ENCODE measurements at regions not wholly inside any gene's neighbourhood (a gene's known extent, or its start where the extent isn't known, plus 50 kb on each side); places are given as distances from the start of the nearest gene placed in this dataset.
"Not testable (repeated sequence)": the region's sequence is repeated elsewhere in the genome, so short reads cannot be mapped to it uniquely, and the experiment has no call there.

DNA sequence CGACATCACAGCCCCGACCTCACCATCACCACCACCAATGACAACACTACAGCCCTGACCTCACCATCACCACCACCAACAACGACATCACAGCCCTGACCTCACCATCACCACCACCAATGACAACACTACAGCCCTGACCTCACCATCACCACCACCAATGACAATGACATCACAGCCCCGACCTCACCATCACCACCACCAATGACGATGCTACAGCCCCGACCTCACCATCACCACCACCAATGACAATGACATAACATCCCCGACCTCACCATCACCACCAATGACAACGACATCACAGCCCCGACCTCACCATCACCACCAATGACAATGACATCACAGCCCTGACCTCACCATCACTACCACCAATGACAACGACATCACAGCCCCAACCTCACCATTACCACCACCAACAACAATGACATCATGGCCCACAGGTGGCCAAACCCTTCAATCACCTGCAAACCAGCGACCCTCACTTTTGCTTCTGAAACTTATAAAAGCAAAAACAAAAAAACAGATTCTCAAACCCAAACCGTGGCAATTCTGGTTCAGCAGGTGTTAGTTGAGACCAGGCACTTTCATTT, 70.7 kb upstream of the TMEM18 start:
- no peaks in the 10 kb centered on the region for H3K36me3 ChIP-seq
- no peak overlapping the region for H3K27ac ChIP-seq
- no peak for DNase-seq
- intact Hi-C loops (cut with DNase I) = no loop called here
- no peaks in the 10 kb centered on the region for H3K9me3 ChIP-seq
- H3K4me3 ChIP-seq = no peak overlapping the region
- no peak for TF ChIP-seq POLR2A (IDR thresholded peaks at IDR 0.05)
- TF ChIP-seq EP300 (IDR thresholded peaks at IDR 0.05) = no peak
- TF ChIP-seq POLR2AphosphoS5 (IDR thresholded peaks at IDR 0.05) = no peak
- TF ChIP-seq, protein P1, sequence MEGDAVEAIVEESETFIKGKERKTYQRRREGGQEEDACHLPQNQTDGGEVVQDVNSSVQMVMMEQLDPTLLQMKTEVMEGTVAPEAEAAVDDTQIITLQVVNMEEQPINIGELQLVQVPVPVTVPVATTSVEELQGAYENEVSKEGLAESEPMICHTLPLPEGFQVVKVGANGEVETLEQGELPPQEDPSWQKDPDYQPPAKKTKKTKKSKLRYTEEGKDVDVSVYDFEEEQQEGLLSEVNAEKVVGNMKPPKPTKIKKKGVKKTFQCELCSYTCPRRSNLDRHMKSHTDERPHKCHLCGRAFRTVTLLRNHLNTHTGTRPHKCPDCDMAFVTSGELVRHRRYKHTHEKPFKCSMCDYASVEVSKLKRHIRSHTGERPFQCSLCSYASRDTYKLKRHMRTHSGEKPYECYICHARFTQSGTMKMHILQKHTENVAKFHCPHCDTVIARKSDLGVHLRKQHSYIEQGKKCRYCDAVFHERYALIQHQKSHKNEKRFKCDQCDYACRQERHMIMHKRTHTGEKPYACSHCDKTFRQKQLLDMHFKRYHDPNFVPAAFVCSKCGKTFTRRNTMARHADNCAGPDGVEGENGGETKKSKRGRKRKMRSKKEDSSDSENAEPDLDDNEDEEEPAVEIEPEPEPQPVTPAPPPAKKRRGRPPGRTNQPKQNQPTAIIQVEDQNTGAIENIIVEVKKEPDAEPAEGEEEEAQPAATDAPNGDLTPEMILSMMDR (IDR thresholded peaks at IDR 0.05) = no peak
- no peaks in the 10 kb centered on the region for H3K4me1 ChIP-seq
- no peaks in the 10 kb centered on the region for H3K27me3 ChIP-seq
- WGBS, 2 donors = 90 to 92% methylated on average over 12 of the region's 12 CpGs

DNA sequence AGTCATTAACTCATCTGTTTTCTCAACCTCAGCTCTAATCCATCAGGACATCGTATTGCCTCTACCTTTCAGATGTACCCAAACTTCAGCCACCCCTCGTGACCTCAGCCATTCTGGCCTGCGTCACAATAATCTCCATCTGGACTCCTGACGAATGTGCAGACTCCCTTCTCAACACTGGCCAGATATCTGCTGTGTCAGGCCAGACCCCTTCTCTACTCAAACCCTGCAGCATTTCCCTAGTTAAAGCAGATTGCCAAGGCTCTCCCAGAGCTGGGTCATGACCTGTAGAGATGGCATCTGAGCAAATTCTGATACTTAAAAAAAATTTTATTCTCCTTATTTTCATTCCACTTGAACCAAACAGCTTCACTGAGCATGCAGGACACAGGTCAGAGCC, 69.5 kb upstream of the TMEM18 start:
- intact Hi-C loops (cut with DNase I) = no loop called here
- Histone ChIP-seq H3K9me3 (no peaks in the 10 kb centered on the region), H3K4me1 (no peaks in the 10 kb centered on the region), H3K4me3 (no peak overlapping the region), H3K36me3 (no peaks in the 10 kb centered on the region), H3K27ac (no peak overlapping the region), H3K27me3 (no peaks in the 10 kb centered on the region)
- 81 to 87% methylated on average over 4 of the region's 4 CpGs for WGBS, 2 donors
- no peak for DNase-seq
- TF ChIP-seq POLR2AphosphoS5 (IDR thresholded peaks at IDR 0.05) (no peak), POLR2A (IDR thresholded peaks at IDR 0.05) (no peak), EP300 (IDR thresholded peaks at IDR 0.05) (no peak)
- TF ChIP-seq, protein P1 (IDR thresholded peaks at IDR 0.05) = no peak

DNA sequence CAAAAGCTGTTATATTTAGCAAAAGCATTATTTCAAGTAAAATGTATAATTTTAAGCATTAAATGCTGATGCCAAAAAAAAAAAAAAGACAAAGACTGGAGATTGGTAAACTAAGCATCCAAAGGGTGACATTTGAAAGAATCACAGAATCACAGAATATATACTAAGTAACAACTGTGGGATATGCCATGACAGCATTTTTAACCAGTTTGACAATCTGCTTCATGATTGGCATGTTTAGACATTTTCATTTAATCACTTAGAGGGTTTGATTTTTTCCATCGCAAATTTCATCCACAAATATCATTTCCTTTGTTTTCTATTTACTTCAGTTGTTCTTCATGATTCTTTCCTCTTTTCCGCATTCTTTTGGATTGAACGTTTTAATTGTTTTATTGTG, 66.9 kb upstream of the TMEM18 start:
- no peak overlapping the region for H3K27ac ChIP-seq
- intact Hi-C loops (cut with DNase I) = loop anchor here (5.0 kb wide), 1 partner anchor 1073 kb away; no protein-coding TSS in a partner anchor
- peaks cover 0 to 24% (median 12%) of the 10 kb centered on the region in 4 donors for H3K4me1 ChIP-seq
- no peak for DNase-seq
- H3K4me3 ChIP-seq = no peak overlapping the region
- no peaks in the 10 kb centered on the region for H3K36me3 ChIP-seq
- H3K27me3 ChIP-seq = no peaks in the 10 kb centered on the region
- H3K9me3 ChIP-seq = no peaks in the 10 kb centered on the region
- TF ChIP-seq POLR2A (IDR thresholded peaks at IDR 0.05) (no peak), POLR2AphosphoS5 (IDR thresholded peaks at IDR 0.05) (no peak), EP300 (IDR thresholded peaks at IDR 0.05) (no peak)
- TF ChIP-seq, protein P1 (IDR thresholded peaks at IDR 0.05) = no peak
- 25 to 81% methylated on average over 3 of the region's 3 CpGs for WGBS, 2 donors

DNA sequence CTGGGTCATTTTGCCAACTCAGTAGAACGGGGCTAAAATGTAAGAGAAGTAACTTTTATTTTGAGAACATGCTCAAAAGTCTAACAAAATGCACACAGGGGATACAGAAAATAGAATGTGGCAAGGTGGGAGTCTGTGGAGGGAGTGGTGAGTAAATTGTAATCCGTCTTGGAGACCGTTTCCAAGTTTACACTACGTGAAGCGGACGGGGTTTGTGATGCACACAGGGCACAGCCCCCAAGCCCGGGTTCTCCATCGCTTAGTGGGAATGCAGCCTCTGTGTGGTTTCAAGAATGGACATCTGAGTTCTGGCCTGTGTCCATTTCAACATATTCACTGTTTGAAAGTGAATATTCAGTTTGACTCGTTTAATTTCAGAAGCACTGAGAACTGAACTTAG, 65.0 kb upstream of the TMEM18 start:
- no peak for DNase-seq
- no peak for TF ChIP-seq POLR2A (IDR thresholded peaks at IDR 0.05)
- no peak for TF ChIP-seq POLR2AphosphoS5 (IDR thresholded peaks at IDR 0.05)
- no peaks in the 10 kb centered on the region for H3K36me3 ChIP-seq
- intact Hi-C loops (cut with DNase I) = loop anchor here (5.0 kb wide), 1 partner anchor 1075 kb away; no protein-coding TSS in a partner anchor
- H3K9me3 ChIP-seq = no peaks in the 10 kb centered on the region
- H3K27me3 ChIP-seq = no peaks in the 10 kb centered on the region
- H3K4me3 ChIP-seq = no peak overlapping the region
- H3K4me1 ChIP-seq = peaks cover 0 to 24% (median 12%) of the 10 kb centered on the region in 4 donors
- H3K27ac ChIP-seq = no peak overlapping the region
- WGBS, 2 donors = 52 to 73% methylated on average over 9 of the region's 9 CpGs

DNA sequence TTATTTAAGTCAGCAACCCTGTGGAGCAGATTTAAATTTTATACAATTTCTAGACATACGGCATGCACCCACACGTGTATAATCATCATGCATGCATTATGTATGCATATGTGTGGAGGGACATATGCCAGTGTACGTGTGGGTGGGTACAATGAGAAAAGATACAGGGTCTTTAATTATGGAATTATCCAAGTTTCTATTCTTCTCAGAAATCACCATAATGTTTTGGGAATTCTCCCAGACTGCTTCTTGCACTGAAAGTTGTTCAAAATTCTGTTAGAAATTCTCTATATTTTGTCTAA, 63.9 kb upstream of the TMEM18 start:
- intact Hi-C loops (cut with DNase I) = loop anchor here (5.0 kb wide), 1 partner anchor 1076 kb away; no protein-coding TSS in a partner anchor
- Histone ChIP-seq H3K9me3 (no peaks in the 10 kb centered on the region), H3K4me3 (peak overlapping the region in 3 of 4 donors; percentile 38 to 55 (median 51)), H3K27ac (peak overlapping the region; percentile 54 to 78 (median 68)), H3K27me3 (no peaks in the 10 kb centered on the region), H3K36me3 (no peaks in the 10 kb centered on the region), H3K4me1 (peaks cover 0 to 24% (median 12%) of the 10 kb centered on the region in 4 donors)
- no peak for TF ChIP-seq EP300 (IDR thresholded peaks at IDR 0.05)
- TF ChIP-seq POLR2A (IDR thresholded peaks at IDR 0.05) = no peak
- no peak for TF ChIP-seq POLR2AphosphoS5 (IDR thresholded peaks at IDR 0.05)
- TF ChIP-seq, protein P1 (IDR thresholded peaks at IDR 0.05) = no peak
- DNase-seq = no peak
- WGBS, 2 donors = 9 to 42% methylated on average over 3 of the region's 3 CpGs

DNA sequence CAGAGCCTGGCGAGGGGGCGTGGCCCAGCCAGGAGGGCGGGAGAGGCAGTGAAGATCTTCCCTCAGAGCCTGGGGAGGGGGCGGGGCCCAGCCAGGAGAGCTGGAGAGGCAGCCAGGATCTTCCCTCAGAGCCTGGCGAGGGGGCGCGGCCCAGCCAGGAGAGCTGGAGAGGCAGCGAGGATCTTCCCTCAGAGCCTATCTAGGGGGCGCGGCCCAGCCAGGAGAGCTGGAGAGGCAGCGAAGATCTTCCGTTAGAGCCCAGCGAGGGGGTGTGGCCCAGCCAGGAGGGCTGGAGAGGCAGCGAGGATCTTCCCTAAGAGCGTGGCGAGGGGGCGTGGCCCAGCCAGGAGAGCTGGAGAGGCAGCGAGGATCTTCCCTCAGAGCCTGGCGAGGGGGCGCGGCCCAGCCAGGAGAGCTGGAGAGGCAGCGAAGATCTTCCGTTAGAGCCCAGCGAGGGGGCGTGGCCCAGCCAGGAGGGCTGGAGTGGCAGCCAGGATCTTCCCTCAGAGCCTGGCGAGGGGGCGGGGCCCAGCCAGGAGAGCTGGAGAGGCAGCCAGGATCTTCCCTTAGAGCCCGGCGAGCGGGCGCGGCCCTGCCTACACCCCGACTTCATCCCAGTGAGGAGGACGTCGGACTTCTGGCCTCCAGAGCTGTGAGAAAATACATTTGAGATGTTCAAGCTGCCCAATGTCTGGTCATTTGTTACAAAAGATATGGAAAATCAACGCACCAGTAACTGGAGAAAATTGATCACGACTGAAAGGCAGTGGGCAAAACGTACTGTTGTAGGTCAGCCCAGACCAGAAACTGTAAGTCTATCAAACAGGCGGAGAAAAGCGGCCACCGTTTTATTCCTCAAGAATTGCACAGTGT, 63.4 kb upstream of the TMEM18 start:
- H3K4me1 ChIP-seq = peaks cover 0 to 24% (median 12%) of the 10 kb centered on the region in 4 donors
- not testable (repeated sequence) for H3K9me3 ChIP-seq, H3K27me3 ChIP-seq, H3K36me3 ChIP-seq
- 2 to 3% methylated on average over 41 of the region's 41 CpGs for WGBS, 2 donors
- intact Hi-C loops (cut with DNase I) = loop anchor here (1.0 to 5.0 kb wide), 2 partner anchors 64 to 1077 kb away; no protein-coding TSS in a partner anchor
- peak overlapping the region; percentile 54 to 78 (median 68) for H3K27ac ChIP-seq
- peak overlapping the region; percentile 8 to 55 (median 44) for H3K4me3 ChIP-seq
- DNase-seq = peak; percentile 93

DNA sequence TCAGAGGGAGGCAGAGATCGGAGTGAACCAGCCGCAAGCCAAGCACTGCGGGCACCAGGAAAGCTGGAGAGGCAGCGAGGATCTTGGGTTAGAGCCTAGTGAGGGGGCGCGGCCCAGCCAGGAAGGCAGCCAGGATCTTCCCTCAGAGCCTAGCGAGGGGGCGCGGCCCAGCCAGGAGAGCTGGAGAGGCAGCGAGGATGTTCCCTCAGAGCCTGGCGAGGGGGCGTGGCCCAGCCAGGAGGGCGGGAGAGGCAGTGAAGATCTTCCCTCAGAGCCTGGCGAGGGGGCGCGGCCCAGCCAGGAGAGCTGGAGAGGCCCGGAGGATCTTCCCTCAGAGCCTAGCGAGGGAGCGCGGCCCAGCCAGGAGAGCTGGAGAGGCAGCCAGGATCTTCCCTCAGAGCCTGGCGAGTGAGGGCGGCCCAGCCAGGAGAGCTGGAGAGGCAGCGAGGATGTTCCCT, 62.7 kb upstream of the TMEM18 start:
- Histone ChIP-seq H3K4me3 (peak overlapping the region; percentile 8 to 55 (median 44)), H3K27ac (peak overlapping the region; percentile 54 to 78 (median 68)), H3K4me1 (peaks cover 0 to 24% (median 12%) of the 10 kb centered on the region in 4 donors)
- DNase-seq = peak; percentile 83
- WGBS, 2 donors = 2 to 7% methylated on average over 23 of the region's 23 CpGs
- H3K9me3 ChIP-seq, H3K27me3 ChIP-seq, H3K36me3 ChIP-seq: not testable (repeated sequence)
- intact Hi-C loops (cut with DNase I) = loop anchor here (1.0 to 5.0 kb wide), 2 partner anchors 64 to 1077 kb away; no protein-coding TSS in a partner anchor
